NCI-H2081 (cell line): ENCODE measurements at regions not wholly inside any gene's neighbourhood (a gene's known extent, or its start where the extent isn't known, plus 50 kb on each side); places are given as distances from the start of the nearest gene placed in this dataset.
"Not testable (repeated sequence)": the region's sequence is repeated elsewhere in the genome, so short reads cannot be mapped to it uniquely, and the experiment has no call there.

ENCODE experiments used
- DNase-seq, 2 experiments: peaks; one replicate each; lab custom pipeline; 2025; lab: John Stamatoyannopoulos, UW

GRCh38 chr5:82603033-82603987, 325.2 kb upstream of the RPS23 start:
- DNase-seq, result no peak

GRCh38 chr5:82601861-82602260, 323.7 kb upstream of the RPS23 start:
- DNase-seq, result no peak

GRCh38 chr5:82601077-82601476, 322.9 kb upstream of the RPS23 start:
- DNase-seq, result no peak

- DNase-seq, result no peak
Observed at GRCh38 chr5:82599692-82600091, 321.5 kb upstream of the RPS23 start.

DNA sequence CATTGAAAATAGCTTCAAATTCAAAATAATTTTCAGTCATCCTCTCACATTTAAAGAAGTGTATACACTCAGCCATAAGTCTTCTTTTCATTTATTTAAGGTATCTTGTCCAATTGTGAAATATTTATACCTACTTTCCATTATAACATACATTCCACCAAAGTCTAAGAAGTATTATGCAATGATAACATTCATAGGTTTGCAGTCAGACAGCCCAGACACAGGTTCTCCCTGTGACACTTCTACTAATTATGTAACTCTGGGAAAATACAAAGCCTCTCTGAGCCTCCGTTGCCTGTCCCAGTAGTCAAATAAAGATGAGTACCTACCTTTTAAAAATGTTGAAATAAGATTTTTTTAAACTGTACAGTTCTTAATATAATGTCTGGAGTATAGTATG, 320.9 kb upstream of the RPS23 start:
- no peak for DNase-seq

GRCh38 chr5:82597437-82597836, 319.3 kb upstream of the RPS23 start:
- DNase-seq, result no peak

- no peak for DNase-seq
Observed at GRCh38 chr5:82596451-82596850, 318.3 kb upstream of the RPS23 start.

GRCh38 chr5:82595113-82595512, 317.0 kb upstream of the RPS23 start:
- DNase-seq, result no peak

- DNase-seq, result no peak
Observed at GRCh38 chr5:82594097-82594496, 315.9 kb upstream of the RPS23 start.

GRCh38 chr5:82593481-82593880, 315.3 kb upstream of the RPS23 start:
- DNase-seq, result no peak

DNA sequence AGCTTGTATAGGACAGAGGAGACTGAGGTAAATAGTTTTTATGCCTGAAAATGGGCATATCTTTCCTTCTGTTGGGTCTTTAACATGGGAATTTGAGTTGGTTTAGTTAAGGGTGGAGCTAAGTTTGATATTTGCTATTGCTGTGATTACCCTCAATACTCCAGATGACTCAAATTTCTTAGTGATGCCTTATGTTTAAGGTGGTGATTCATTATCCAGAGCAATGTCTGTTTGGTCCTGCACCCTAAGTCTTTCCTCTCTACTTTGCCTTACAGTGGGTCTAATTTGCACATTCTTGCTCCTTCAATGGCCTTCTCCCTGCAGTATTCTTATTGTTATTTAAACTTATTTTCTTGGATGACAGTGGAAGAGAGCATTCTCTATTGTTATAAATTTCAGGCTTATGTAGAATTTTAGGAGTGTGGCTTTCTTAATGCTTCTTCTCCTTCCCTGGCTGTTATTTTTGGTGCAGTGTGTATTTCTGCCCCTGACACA, 312.9 kb upstream of the RPS23 start:
- DNase-seq, result no peak

GRCh38 chr5:82590112-82590511, 312.0 kb upstream of the RPS23 start:
- no peak for DNase-seq

DNA sequence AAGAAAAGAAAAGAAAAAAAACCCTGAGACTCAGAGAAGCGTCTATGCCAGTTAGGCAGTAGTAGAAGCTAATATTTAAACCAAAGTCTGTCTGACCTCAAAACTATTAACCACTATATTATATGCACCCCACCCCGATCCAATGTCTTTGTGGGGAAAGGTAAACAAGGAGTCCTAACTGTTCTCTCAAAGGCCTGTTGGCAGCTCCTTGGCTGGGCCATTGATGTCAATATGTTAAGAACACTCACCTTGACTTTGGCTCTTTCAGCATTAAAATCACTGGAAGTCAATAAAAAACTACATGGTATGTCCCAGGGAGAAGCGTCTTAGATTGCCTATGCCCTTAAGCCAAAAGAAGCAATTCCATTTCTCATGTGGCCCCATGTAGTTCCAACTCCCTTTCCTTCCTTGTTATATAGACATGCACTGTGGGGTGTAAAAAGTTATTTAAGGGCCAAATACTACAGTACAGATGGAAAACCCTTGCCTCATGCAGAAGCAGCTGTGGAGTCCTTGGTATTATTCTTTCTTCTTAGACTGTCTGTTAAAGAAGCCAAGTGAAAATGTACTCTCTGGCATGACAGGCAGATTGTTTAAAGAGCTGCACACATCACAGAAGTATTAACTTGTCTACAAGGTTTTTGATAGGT, 308.6 kb upstream of the RPS23 start:
- no peak for DNase-seq

DNA sequence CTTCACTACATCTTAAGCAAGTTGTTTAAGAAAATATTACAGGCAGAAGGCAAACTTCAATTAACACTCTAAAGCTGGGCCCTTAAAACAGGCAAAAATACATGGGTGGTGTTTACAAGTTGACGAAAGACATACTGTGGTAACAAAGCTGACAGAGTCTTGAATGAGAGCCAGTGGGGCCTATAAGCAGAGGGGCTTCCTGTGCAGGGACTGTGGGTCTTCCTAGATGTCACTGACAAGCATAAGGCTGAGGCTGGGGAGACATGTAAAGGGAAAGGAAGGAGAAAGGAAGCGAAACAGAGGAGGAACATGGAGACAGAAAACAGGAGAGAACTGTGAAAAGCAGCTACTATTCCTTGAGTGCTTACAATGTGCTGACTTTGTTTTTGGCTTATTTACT, 308.0 kb upstream of the RPS23 start:
- DNase-seq, result no peak

GRCh38 chr5:82584631-82585030, 306.5 kb upstream of the RPS23 start:
- no peak for DNase-seq

DNA sequence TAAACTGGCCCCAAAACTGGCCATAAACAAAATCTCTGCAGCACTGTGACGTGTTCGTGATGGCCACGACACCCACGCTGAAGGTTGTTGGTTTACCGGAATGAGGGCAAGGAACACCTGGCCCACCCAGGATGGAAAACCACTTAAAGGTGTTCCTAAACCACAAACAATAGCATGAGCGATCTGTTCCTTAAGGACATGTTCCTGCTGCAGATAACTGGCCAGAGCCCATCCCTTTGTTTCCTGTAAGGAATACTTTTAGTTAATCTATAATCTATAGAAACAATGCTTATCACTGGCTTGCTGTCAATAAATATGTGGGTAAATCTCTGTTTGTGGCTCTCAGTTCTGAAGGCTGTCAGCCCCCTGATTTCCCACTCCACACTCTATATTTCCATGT, 305.2 kb upstream of the RPS23 start:
- not testable (repeated sequence) for DNase-seq

GRCh38 chr5:82564963-82565362, 286.8 kb upstream of the RPS23 start:
- no peak for DNase-seq

- DNase-seq, result no peak
Observed at GRCh38 chr5:82563745-82564144, 285.6 kb upstream of the RPS23 start.

GRCh38 chr5:82562696-82563240, 284.6 kb upstream of the RPS23 start:
- DNase-seq, result no peak

DNA sequence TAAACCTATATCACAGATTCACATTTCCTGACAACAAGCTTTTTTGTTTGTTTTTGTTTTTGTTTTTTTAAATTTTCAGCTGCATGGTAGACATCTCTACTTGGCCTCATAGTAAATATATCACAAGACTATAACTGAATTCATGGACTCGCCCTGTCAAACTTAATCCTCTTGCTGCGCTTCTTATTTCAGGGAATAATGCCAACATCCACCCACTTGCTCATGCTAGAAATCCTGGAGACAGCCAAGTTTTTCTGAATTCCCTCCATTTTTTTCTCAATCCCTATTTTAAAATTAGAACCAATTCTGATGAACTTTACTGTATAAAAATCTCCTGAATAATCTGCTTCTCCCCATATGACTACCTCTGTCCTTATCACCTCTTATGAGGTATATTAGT, 283.6 kb upstream of the RPS23 start:
- DNase-seq, result no peak

GRCh38 chr5:82560969-82561368, 282.8 kb upstream of the RPS23 start:
- DNase-seq, result no peak

DNA sequence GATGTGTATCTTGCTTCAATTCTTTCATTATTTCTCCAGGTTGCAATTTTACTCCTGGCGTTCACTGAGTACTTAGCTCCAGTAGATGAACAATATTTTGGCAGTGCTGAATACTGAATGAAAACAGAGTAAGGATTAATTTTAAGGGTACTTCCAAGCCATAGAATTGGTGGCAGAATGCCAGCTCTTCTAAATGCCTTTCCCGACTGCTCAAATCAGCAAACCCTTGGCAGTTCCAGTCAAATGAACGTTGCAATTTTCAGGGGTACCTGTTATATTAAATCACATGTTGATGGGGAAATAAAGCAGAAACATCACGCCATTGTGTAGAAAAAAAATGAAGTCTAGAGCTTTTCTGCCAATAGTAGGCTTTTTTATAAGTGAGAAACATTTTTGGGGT, 282.4 kb upstream of the RPS23 start:
- peak in 1 of 2 experiments; percentile 0 for DNase-seq

- DNase-seq, result no peak
Observed at GRCh38 chr5:82551840-82552385, 273.8 kb upstream of the RPS23 start.
